ENCODE measurements at regions not wholly inside any gene's neighbourhood (a gene's known extent, or its start where the extent isn't known, plus 50 kb on each side); places are given as distances from the start of the nearest gene placed in this dataset.

DNA sequence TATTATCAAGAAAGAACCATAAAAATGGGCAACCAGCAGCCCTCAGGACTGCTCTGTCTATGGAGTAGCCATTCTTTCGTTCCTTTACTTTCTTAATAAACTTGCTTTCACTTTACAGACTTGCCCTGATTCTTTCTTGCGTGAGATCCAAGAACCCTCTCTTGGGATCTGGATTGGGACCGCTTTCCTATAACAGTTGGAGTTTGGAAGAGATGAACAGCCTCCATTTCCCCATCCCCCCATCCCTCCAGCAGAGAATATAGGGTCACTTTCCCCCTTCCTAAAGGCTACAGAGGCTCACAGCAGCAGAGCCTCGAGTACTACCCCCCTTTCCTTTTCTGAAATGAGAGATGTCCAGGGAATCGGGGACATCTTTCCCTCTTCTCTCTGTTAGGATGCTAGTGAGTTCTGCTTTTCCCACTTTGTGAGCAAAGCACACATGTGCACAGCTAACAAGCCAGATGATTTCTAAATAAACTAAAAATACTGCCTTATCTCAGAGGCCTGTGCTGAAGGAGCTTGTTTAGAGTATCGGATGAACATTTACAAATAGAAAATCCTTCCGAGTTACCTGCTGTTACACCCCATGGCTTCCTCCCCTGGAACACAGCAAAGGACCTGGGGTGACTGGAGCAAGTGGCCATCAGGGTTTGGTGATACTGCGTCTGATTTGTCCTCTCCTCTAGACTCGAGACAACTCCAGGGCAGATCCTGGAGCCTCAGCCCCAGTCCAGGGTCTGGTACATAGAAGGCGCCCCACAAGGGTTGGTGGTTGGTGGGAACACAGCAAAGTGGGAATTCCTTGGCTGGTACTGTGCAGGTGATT lies 144.2 kb downstream of the SLC38A6 start:
- no peak overlapping the region for H3K4me2 ChIP-seq
- BruUV-seq (replicated peaks) = no TSS peak
- H3K4me1 ChIP-seq (replicated peaks; ENCODE audit: insufficient read depth) = no peaks in the 10 kb centered on the region
- H3K36me3 ChIP-seq (ENCODE audit: low read depth) = no peaks in the 10 kb centered on the region
- TF ChIP-seq EZH2 (IDR thresholded peaks at IDR 0.05; ENCODE audit: low read depth) = no peak
- TF ChIP-seq, protein P1, sequence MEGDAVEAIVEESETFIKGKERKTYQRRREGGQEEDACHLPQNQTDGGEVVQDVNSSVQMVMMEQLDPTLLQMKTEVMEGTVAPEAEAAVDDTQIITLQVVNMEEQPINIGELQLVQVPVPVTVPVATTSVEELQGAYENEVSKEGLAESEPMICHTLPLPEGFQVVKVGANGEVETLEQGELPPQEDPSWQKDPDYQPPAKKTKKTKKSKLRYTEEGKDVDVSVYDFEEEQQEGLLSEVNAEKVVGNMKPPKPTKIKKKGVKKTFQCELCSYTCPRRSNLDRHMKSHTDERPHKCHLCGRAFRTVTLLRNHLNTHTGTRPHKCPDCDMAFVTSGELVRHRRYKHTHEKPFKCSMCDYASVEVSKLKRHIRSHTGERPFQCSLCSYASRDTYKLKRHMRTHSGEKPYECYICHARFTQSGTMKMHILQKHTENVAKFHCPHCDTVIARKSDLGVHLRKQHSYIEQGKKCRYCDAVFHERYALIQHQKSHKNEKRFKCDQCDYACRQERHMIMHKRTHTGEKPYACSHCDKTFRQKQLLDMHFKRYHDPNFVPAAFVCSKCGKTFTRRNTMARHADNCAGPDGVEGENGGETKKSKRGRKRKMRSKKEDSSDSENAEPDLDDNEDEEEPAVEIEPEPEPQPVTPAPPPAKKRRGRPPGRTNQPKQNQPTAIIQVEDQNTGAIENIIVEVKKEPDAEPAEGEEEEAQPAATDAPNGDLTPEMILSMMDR (conservative IDR thresholded peaks at IDR 0.05) = no peak
- POLR2A ChIA-PET (ENCODE audit: unreplicated experiment) = interaction anchor here (0.6 kb wide), 1 partner anchor 87 kb away, joined by 3 read pairs; no protein-coding TSS in a partner anchor
- no peaks in the 10 kb centered on the region for H3K9me2 ChIP-seq (ENCODE audit: insufficient read depth)
- H3K9me3 ChIP-seq (ENCODE audit: insufficient read depth, low read depth) = peaks cover 5% of the 10 kb centered on the region; the same call in 1 of the 2 replicates
- CTCF ChIA-PET = no interaction called here
- DNase-seq = no peak
- intact Hi-C loops (cut with micrococcal nuclease; ENCODE audit: unreplicated experiment) = no loop called here
- no peaks in the 10 kb centered on the region for H4K20me1 ChIP-seq (ENCODE audit: insufficient read depth)
- no peaks in the 10 kb centered on the region for H3K27me3 ChIP-seq (ENCODE audit: insufficient read depth, low read depth)
- H3K4me3 ChIP-seq = no peak overlapping the region
- H3K27ac ChIP-seq = no peak overlapping the region
- H2AFZ ChIP-seq = no peak overlapping the region
- no peaks in the 10 kb centered on the region for H3K79me2 ChIP-seq (ENCODE audit: low read depth)
- no peaks in the 10 kb centered on the region for H3F3A ChIP-seq (ENCODE audit: insufficient read depth, low read depth)

DNA sequence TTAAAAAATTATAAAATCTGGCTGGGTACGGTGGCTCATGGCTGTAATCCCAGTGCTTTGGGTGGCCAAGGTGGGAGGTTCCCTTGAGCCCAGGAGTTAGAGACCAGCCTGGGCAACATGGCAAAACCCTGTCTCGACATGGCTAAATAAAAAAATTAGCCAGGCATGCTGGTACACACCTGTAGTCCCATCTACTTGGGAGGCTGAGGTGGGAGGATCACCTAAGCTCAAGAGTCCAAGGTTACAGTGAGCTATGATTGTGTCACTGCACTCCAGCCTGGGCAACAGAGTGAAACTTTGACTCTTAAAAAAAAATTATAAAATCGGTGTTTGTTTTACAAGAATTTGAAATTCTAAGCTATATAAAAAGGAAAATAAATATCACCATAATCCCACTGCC lies 141.8 kb downstream of the SLC38A6 start:
- no peak for DNase-seq
- Histone ChIP-seq H3K4me3 (no peak overlapping the region), H3K4me2 (no peak overlapping the region), H4K20me1 (ENCODE audit: insufficient read depth) (no peaks in the 10 kb centered on the region), H3K79me2 (ENCODE audit: low read depth) (no peaks in the 10 kb centered on the region), H3F3A (ENCODE audit: insufficient read depth, low read depth) (no peaks in the 10 kb centered on the region), H3K36me3 (ENCODE audit: low read depth) (no peaks in the 10 kb centered on the region), H3K4me1 (replicated peaks; ENCODE audit: insufficient read depth) (no peaks in the 10 kb centered on the region), H3K27me3 (ENCODE audit: insufficient read depth, low read depth) (no peaks in the 10 kb centered on the region), H3K9me2 (ENCODE audit: insufficient read depth) (no peaks in the 10 kb centered on the region), H3K27ac (no peak overlapping the region), H3K9me3 (ENCODE audit: insufficient read depth, low read depth) (peaks cover 5% of the 10 kb centered on the region; the same call in 1 of the 2 replicates), H2AFZ (no peak overlapping the region)
- CTCF ChIA-PET = no interaction called here
- BruUV-seq (replicated peaks) = no TSS peak
- TF ChIP-seq EZH2 (IDR thresholded peaks at IDR 0.05; ENCODE audit: low read depth) = no peak
- TF ChIP-seq, protein P1 (conservative IDR thresholded peaks at IDR 0.05) = no peak
- POLR2A ChIA-PET (ENCODE audit: unreplicated experiment) = no interaction called here
- intact Hi-C loops (cut with micrococcal nuclease; ENCODE audit: unreplicated experiment) = no loop called here

GRCh38 chr14:61121355-61121787 lies 140.3 kb downstream of the SLC38A6 start:
- ChIA-PET POLR2A (ENCODE audit: unreplicated experiment) (no interaction called here), CTCF (no interaction called here)
- H3K4me1 ChIP-seq (replicated peaks; ENCODE audit: insufficient read depth) = no peaks in the 10 kb centered on the region
- no peak overlapping the region for H2AFZ ChIP-seq
- H3K4me2 ChIP-seq = no peak overlapping the region
- no peak overlapping the region for H3K27ac ChIP-seq
- TF ChIP-seq EZH2 (IDR thresholded peaks at IDR 0.05; ENCODE audit: low read depth) = no peak
- TF ChIP-seq, protein P1 (conservative IDR thresholded peaks at IDR 0.05) = no peak
- no peaks in the 10 kb centered on the region for H3K36me3 ChIP-seq (ENCODE audit: low read depth)
- no peaks in the 10 kb centered on the region for H3K9me2 ChIP-seq (ENCODE audit: insufficient read depth)
- DNase-seq = no peak
- no peak overlapping the region for H3K4me3 ChIP-seq
- H3K79me2 ChIP-seq (ENCODE audit: low read depth) = no peaks in the 10 kb centered on the region
- BruUV-seq (replicated peaks) = no TSS peak
- intact Hi-C loops (cut with micrococcal nuclease; ENCODE audit: unreplicated experiment) = no loop called here
- no peaks in the 10 kb centered on the region for H4K20me1 ChIP-seq (ENCODE audit: insufficient read depth)
- H3K27me3 ChIP-seq (ENCODE audit: insufficient read depth, low read depth) = no peaks in the 10 kb centered on the region
- H3F3A ChIP-seq (ENCODE audit: insufficient read depth, low read depth) = no peaks in the 10 kb centered on the region
- peaks cover 5% of the 10 kb centered on the region; the same call in 1 of the 2 replicates for H3K9me3 ChIP-seq (ENCODE audit: insufficient read depth, low read depth)
